ENCODE measurements at regions not wholly inside any gene's neighbourhood (a gene's known extent, or its start where the extent isn't known, plus 50 kb on each side); places are given as distances from the start of the nearest gene placed in this dataset.
"Not testable (repeated sequence)": the region's sequence is repeated elsewhere in the genome, so short reads cannot be mapped to it uniquely, and the experiment has no call there.

DNA sequence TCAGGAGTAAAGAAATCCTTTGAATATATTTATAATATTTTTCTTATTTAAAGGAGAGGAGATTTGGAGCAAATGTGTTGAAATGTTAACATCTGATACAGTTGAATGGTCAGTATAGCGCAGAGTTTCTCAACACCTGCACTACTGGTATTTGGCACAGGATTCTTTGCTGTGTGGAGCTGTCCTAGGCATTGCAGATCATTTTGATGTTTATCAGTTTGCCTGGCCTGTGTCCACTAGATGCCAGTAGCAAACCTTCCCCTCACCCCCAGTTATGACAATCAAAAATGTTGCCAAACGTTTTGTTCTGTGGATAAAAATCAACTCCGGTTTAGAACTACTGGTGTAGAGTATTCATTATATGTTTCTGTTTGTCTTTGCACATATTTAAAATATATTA, 765.3 kb upstream of the SLIT2 start:
- no peak for DNase-seq

DNA sequence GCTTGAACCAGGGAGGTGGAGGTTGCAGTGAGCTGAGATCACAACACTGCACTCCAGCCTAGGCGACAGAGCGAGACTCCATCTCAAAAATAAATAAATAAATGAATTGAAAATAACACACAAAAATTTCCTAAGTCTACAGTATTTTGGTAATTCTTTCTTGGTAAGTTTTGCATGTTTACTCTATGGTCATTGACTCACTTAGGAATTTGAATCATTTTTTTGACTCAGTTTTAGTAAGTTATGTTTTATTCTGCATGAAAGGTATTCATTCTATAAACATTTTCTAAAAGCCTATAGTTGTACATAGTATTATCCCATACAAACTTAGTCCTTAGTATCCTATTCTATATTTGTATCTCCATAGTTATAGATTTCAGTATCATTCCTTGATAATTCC, 772.9 kb upstream of the SLIT2 start:
- no peak for DNase-seq

DNA sequence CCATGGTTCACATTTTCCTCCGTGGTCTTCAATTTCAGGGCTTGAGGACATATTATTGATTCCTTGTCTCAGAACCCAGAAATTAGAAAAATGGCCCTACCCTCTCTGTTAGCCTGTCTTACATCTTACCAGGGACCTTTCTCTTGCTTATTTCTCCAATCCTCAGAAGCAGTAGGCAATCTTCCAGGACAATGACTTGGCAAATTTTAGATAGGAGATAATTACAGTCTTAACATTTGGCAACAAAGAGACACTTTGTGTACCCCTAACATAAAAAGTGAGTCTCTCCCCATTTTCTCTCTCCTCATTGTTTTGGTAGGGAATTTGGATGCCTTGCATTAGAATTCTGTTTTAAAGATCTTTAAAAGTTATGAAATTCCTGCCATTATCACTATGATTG, 778.1 kb upstream of the SLIT2 start:
- no peak for DNase-seq

DNA sequence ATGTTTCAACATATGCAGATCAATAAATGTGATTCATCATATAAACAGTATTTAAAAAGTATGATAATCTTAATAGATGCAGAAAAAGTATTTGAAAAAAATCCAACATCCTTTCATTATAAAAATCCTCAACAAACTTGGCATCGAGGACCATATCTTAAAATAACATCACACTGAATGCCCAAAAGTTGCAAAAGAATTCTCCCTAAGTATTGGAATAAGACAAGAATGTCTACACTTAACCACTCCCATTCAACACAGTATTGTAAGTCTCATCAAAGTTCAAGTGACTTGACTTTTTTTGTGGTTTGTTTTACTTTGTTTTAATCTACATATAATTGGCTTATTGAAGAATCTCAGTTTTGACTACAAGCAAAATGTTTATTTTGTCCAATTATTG, 779.0 kb upstream of the SLIT2 start:
- DNase-seq, result no peak

DNA sequence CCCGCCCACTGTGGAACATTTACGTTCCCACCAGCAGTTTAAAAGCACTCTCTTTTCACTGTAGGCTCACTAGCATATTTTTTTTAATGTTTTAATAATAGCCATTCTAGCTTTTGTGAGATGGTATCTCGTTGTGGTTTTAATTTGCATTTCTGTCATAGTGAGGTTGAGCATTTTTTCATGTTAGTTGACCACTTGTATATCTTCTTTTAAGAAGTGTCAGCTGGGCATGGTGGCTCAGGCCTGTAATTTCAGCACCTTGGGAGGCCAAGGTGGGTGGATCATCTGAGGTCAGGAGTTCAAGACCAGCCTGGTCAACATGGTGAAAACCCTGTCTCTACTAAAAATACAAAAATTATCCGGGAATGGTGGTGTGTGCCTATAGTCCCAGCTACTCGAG, 781.7 kb upstream of the SLIT2 start:
- DNase-seq, result not testable (repeated sequence)

DNA sequence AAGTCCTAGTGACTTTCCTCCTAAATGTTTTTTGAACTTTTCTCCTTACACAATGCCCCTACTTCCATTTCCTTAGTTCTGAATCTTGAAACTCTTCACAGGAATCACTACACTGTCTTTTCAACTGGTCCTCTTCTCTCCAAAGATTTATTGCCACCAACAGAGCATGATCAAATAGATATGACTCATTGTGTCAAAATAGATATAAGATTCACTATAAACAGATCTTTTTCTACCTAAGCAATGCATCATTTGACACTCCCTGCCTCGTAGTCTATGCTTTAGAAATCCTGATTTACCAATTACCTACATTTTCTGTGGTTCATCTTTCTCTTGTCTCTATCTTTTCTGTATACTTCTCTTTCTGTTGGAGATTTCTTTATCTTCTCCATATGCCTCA, 789.6 kb upstream of the SLIT2 start:
- no peak for DNase-seq

DNA sequence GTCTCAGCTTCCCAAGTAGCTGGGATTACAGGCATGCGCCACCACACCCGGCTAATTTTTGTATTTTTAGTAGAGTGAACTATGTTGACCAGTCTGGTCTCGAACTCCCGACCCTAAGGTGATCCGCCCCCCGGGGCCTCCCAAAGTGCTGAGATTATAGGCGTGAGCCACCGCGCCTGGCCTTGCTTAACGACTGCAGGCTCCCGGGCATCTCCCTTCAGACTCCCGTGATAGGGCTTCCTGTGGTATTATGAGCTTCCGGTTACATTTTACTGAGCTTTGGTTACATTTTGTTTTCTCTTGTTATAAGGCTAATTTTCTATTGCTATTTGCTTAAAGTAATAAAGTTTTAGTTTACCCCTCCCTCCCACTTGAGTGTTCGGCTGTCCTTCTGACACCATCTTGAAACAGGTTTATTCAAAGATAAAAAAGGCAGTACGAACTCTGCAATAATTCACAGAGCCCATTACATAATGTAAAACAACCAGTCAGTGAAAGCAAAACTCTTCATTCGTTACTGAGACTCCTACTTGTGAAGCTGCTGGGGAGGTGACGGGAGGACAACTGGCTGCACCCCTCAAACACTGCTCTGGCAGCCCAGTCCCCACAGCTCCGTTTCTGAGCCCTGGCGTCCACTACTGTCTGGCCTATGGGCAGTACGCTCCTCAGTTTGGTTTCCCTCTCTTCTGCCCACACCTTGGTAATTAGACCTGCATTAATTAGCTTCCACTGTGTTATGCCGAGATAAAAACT, 795.7 kb upstream of the SLIT2 start:
- no peak for DNase-seq

DNA sequence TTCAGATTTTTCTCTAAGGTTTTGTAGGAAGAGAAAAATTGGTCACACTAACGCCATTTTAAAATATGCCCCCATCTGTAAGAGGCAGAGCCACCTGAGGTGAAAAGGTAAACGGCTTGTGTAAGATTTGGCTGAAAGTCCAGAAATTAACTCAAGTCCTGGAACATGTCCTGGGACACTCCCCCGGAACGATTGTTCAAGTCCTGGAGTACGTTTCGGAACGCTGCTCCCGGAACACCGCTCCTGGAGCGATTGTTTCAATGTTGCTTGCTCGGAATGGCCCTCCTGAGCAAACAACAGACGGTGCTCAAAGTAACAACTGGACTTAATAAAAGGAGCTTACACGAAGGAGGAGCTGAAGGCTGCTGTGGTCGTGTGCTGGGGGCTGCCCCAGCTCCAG, 796.5 kb upstream of the SLIT2 start:
- no peak for DNase-seq

DNA sequence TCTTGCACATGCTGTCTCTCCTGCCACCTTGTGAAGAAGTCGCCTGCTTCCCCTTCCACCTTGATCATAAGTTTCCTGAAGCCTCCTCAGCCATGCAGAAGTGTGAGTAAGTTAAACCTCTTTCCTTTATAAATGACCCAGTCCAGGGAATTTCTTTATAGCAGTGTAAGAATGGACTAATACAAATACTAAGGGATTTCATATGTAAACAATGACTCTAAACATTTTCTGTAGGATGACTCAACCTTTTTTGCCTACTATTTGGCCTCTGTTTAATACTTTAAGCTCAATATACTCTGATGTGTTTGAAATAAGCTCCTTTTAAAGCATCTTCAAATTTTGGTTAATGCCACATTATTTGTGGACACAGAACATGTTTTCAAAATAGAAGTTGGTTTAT, 813.5 kb upstream of the SLIT2 start:
- DNase-seq, result no peak

DNA sequence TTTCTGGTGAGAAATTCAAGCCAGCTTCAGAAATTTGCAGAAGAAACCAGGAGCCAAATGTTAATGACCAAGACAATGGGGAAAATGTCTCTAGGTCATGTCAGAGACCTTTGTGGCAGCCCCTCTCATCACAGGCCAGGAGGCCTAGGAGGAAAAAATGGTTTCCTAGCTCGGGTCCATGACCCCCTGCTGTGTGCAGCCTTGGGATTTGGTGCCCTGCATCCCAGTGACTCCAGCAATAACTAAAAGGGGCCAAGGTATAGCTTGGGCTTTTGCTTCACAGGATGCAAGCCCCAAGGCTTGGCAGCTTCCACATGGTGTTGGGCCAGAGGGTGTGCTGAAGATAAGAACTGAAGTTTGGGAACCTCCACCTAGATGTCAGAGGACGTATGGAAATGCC, 814.7 kb upstream of the SLIT2 start:
- no peak for DNase-seq

DNA sequence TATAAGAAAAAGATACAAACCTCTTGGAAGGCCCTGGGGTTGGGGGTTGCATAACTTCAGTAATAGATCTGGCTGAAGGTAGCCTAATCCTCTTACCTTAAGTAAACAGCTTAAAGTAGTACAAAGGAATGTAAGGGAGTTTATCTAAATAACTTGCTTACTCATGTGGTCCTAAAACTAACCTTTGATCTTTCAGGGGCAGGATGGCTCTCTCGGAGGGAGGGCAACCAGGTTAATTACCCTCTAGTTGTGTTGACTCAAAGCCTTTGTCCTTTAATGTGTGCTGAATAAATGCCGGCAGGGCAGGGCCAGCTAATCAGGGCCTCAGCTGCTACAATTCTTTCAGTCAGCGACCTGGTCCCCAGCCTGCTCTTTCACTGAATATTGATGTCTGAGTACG, 822.0 kb upstream of the SLIT2 start:
- no peak for DNase-seq

DNA sequence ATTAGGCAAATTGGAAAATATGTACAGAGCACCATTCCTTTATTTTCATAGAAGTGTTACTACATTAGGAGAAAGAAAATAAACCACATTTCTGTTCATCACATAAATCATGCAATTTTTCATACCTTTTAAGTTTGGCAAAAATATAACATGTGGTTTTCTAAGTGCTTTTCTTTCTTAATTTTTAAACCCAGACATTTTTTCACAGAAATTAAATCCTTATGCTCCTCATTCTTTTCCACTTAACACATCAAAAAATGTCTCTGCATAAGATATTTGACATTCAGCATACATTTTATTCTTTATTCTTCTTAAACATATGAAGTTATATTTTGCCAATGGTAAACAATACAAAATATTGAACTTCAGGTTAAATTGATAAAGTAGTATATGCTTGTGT, 826.6 kb upstream of the SLIT2 start:
- no peak for DNase-seq

DNA sequence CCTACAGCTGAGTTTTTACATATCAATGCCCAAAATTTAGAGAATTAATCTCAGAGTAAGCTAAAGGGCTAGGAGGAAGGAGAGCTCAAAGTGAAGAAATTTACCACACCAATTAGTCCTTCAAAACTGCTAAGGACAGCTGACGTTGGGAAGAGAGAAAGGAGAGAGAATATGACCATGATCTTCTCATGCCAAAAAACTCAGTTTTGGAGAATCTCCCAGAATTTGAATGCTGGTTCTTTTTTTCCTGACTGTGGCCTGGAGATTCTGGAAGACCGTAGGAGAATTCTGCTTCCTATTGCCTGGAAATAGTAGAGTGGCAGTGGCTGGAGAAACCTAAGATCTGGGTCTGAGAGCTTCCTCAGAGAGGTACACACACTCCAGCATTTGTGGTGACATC, 834.4 kb upstream of the SLIT2 start:
- no peak for DNase-seq

DNA sequence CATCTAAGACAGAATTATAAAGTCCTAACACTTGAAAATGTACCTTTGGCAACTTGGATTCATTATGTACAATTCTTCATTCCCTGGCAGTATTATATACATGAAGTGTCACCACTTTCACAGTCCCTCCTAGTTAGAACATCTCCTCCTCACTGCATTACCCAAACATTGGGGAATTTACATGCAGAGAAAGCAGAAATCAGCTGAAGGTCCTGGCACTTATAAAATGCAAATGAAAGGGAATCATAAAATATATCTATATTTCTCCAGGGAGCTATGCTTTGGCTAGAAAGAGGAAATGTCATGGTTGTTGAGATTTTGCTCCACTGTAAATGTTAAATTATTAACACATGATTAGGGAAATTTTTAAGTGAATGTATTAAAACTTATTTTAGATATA, 835.6 kb upstream of the SLIT2 start:
- DNase-seq, result no peak

DNA sequence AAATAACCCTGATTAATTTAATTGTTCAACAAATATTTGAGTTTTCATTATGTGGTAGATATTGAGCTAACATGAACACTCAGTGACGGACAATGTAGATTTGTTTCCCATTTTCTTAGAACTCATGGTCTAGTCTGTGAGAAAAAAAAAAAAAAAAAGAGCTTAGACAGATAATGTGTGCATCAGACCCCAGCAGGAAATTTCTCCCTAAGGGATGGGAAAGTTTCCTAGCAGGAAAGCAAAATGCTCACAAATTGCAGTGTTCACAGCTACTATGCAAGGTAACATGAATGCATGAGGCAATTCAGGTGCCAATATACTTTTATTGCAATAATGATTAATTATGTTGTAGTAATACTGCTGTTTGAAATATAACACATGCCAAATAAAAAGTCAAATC, 843.2 kb upstream of the SLIT2 start:
- no peak for DNase-seq

DNA sequence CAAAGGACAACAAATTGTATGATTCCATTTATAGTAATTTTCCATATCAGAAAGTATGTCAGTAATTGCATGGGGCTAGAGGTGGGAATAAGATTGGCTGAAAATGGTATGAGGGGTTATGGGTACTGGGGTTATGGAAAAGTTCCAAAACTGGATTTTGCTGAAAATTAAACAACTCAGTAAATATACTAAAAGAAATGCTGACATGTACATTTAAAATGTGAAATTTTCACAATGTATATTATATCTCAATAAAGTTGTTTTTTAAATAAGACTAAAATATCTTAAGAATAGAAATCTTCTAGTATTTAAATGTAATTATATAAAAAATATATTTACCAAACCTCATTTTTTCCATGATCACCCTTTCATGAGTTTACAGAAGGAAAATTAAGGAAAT, 844.9 kb upstream of the SLIT2 start:
- DNase-seq, result no peak

DNA sequence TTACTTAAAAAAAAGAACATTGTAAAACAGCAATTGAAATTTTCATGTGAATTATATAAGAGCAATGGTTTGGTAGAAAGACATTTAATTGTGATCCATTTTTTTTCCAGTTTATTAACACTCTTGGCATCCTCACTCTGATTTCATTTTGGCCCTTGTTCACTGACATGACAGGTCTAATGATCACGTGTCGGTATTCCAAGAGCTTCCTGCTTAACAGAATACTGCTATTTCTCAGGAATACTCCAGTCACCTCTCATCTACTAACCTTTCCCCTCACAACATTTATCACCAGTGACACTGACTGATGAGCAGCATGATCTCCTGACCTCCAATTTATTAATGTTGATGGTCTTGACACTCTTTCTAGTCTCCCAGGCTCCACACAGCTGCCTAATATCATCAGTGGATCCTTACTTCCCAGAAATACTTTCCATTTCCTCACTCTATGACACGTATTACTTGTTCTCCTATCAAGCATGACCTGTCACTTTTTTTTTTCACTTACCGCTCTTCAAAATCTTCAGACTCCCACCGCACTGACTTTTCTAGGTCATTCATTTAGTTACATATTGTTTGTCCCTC, 847.8 kb upstream of the SLIT2 start:
- DNase-seq, result no peak

DNA sequence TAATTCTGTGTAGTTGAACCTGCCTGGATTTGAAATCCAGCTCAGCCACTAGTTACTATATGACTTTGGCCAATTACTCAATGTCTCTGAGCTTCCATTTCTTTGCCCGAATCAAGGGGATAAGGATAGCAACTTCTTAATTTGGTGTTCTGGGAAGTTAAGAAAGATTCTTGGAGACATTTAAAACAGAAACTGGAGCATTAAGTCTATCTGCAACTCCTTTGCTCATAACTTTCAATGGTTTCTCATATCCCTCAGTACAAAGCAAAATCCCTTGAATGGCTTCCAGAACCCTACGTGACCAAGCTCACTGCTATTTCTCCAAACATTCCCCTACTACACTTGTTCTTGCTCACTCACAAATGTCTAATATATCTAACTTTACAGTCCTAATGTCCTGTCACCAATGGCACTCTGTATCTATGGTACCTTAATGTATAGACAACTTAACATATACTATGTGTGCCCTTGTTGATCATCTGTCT, 849.1 kb upstream of the SLIT2 start:
- no peak for DNase-seq

DNA sequence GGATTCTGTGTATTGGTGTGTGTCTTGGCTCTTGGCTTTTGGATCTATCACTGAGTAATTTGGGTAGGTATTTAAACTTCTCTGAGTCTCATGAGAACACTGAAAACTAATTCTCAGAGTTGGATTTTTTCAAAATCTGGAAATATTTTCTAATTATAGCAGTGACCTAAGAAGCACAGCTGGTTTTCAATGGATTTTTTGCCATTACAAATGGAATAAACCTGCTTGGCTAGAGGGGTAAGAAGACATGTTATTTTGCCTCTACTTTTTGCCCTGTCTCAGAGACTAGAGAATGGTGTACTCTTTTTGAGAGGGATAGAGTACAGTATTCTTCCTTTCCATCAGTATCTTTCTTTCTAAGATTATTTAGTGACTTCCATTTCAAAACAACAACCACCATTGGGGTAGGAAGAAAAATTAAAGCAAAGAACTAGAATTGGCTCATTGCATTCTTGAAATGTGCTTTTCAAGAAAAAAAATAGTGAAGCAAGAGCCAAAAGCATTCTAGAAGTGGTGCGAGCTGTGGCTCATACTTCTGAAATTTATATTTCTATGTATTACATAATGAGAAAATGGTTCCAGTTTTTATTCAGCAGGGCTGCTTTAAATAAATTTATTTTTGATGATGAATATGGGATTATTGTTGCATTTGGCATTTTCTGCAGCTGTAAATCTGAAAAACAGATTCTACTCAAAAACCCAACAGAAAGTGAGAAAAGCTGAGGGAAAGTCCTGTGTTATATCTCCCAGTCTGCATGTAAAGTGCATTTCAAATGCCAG, 850.2 kb upstream of the SLIT2 start:
- no peak for DNase-seq

DNA sequence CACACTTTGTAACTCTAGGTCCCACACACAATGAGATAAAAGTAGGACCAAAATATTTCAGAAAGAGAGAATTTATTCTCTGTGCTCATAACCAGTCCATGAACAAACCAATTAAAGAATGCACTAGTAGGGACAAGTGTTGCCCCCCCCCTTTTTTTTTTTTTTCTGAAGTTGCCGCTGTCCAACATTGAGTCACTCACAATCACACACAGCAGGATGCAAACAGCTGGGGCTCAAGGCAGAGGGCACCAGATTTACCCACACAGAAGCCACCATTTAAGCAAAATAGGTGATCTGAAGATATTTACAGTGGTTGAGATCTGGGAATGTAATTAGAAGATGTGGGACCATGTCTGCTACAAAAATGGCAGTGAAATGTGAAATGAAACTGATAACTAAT, 850.9 kb upstream of the SLIT2 start:
- DNase-seq, result no peak

DNA sequence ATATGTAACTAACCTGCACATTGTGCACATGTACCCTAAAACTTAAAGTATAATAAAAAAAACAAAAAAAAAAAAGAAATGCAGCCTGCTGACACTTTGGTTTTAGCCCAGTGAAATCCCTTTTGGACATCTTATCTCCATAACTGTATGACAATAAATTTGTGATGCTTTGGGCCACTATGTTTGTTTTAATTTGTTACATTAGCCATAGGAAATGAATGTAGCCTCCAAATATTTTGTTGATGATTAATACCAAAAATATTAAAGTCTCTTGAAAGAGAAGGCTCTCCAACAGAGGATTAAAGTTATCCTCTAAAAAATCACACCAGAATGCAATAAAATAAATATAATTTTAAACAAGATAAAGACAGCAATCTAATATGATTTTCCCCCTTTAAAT, 852.7 kb upstream of the SLIT2 start:
- no peak for DNase-seq

DNA sequence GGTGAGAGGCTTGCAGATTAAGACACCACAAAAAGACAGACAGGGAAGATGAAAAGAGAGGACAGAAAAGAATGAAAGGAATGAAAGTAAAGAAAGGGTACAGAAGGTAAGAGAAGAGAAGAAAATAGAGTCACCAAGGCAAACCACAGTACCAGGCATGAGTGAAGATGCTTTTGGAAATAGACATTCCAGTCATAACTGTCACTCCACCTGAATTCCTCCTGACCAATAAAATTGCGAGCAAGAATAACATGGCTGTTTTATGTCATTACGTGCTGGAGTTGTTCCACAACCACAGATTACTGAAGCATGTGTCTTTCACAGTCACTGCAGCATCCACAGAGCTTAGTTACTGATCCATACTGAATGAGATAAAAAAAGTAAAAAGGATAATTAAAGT, 864.9 kb upstream of the SLIT2 start:
- no peak for DNase-seq

DNA sequence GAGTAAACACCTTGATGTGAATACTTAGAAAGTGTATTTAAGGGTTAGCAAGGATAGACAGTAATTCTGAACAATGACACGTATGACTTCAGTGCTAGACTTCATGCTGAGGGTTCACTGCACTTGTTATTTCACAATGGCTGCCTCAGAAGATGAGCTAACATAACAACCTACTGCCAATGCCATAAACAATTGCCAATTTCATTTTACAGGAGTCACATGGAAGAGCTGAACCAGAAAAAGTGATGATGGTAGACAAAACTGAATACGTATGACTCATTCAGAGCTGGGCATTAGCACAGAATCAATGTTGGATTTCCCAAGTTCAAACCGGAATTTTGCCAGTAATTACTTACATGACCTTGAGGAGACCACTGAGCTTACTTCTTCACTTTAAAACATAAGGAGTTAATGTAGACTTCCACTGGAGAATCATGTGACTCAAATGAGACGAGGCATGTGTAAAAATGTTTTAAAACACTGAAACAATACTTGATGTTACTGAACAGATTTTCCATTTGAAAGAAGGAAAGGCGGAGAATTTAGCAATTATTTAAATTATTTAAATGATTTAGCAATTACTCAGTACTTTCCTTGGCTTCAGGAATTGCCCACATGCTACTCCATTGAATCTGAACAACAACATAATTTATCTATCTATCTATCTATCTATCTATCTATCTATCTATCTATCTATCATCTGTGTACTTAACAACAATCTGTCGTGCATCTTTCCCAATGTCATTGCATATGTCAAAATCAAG, 868.5 kb upstream of the SLIT2 start:
- DNase-seq, result no peak

DNA sequence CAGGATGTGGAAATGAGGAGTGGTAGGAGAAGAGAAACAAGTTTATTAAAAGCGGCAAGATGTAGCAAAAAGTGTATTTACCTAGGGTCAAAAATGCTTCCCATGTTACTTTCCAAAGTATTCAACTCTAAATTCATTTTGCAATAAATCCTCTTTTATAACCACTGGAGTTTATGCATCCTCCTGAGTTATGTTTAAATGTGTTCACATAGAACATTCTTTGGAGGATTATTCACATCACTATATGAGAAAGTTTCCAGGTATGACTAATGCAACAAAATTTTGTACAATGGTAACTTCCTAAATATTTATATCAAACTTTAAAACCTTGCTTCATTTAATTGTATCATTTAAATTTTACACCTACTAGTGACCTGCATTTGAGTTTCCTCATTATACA, 870.6 kb upstream of the SLIT2 start:
- no peak for DNase-seq
